CD14-positive monocyte (primary cell): ENCODE measurements at regions not wholly inside any gene's neighbourhood (a gene's known extent, or its start where the extent isn't known, plus 50 kb on each side); places are given as distances from the start of the nearest gene placed in this dataset.
"Not testable (repeated sequence)": the region's sequence is repeated elsewhere in the genome, so short reads cannot be mapped to it uniquely, and the experiment has no call there.

Experiments used
- DNase-seq, 3 donors: peaks; one replicate each; pipeline ENCODE4 v3.0.0-alpha.2; 2011 to 2022
- H2AFZ ChIP-seq: 2 replicates; pipeline ENCODE4 v1.6.0; 2012; ENCODE audit warnings: mild to moderate bottlenecking, low read depth, low read length, inconsistent platforms; ENCODE audit not compliant: insufficient read depth, poor library complexity, severe bottlenecking
- H3K27ac ChIP-seq, 2 donors: 1 replicate in 1 of 2; 2 replicates in 1 of 2; pipeline ENCODE4 v1.5.1; 2012 to 2013; ENCODE audit warnings: low read length in 2 of 2, control low read depth in 1 of 2, inconsistent platforms in 1 of 2, low read depth in 1 of 2, mild to moderate bottlenecking in 1 of 2
- H3K27me3 ChIP-seq, 2 donors: one replicate each; pipeline versions ENCODE4 v1.6.0 to v1.6.1; 2011 to 2013; ENCODE audit warnings: low read length in 2 of 2; ENCODE audit not compliant: control insufficient read depth in 2 of 2, insufficient read depth in 2 of 2
- H3K36me3 ChIP-seq, 2 donors: replicated peaks in 1 of 2; 1 replicate in 1 of 2; 2 replicates in 1 of 2; pipeline versions ENCODE4 v1.5.1 to v1.6.1; 2012 to 2013; ENCODE audit warnings: low read length in 2 of 2, control low read depth in 1 of 2, inconsistent platforms in 1 of 2, mild to moderate bottlenecking in 1 of 2; ENCODE audit not compliant: insufficient read depth in 2 of 2, control insufficient read depth in 1 of 2
- H3K4me1 ChIP-seq, 2 donors: 1 replicate in 1 of 2; 2 replicates in 1 of 2; pipeline versions ENCODE4 v1.5.1 to v1.6.1; 2012 to 2013; ENCODE audit warnings: low read length in 2 of 2, control low read depth in 1 of 2, inconsistent platforms in 1 of 2, mild to moderate bottlenecking in 1 of 2, moderate library complexity in 1 of 2; ENCODE audit not compliant: insufficient read depth in 2 of 2, control insufficient read depth in 1 of 2
- H3K4me2 ChIP-seq: replicated peaks from 2 replicates; pipeline ENCODE3; 2012; ENCODE audit warnings: low read length, moderate library complexity, mild to moderate bottlenecking; ENCODE audit not compliant: poor library complexity, severe bottlenecking; ENCODE audit errors: extremely low read depth
- H3K4me3 ChIP-seq, 3 experiments: fragments of 200-600 bp in 1 of 3; sonication (generic) in 1 of 3; replicated peaks in 1 of 3; 1 replicate in 2 of 3; 2 replicates in 1 of 3; pipeline ENCODE4 v1.5.1; 2011 to 2013; ENCODE audit warnings: low read length in 3 of 3, mild to moderate bottlenecking in 3 of 3, control low read depth in 2 of 3, low read depth in 2 of 3, inconsistent platforms in 1 of 3, moderate library complexity in 1 of 3
- H3K79me2 ChIP-seq: 2 replicates; pipeline ENCODE4 v1.6.0; 2012; ENCODE audit warnings: mild to moderate bottlenecking, control low read depth, inconsistent platforms, low read length, moderate library complexity; ENCODE audit not compliant: insufficient read depth
- H3K9ac ChIP-seq: 2 replicates; pipeline ENCODE4 v1.6.0; 2017; ENCODE audit warnings: low read length, mild to moderate bottlenecking; ENCODE audit not compliant: insufficient read depth, poor library complexity, severe bottlenecking
- H3K9me3 ChIP-seq, 2 donors: replicated peaks in 1 of 2; 1 replicate in 1 of 2; 2 replicates in 1 of 2; pipeline versions ENCODE4 v1.5.1 to v1.6.1; 2012 to 2013; ENCODE audit warnings: low read length in 2 of 2, control low read depth in 1 of 2; ENCODE audit not compliant: control insufficient read depth in 1 of 2, insufficient read depth in 1 of 2
- H4K20me1 ChIP-seq: 2 replicates; pipeline ENCODE4 v1.6.0; 2012; ENCODE audit warnings: mild to moderate bottlenecking, low read length, control low read depth, moderate library complexity; ENCODE audit not compliant: insufficient read depth
- H3K27ac Mint-ChIP-seq, 7 donors: one replicate each; pipeline ENCODE4 v1.8.0; 2020; ENCODE audit warnings: mild to moderate bottlenecking in 7 of 7, mixed read lengths in 7 of 7, moderate library complexity in 6 of 7, inconsistent platforms in 2 of 7
- H3K27me3 Mint-ChIP-seq, 3 donors: one replicate each; pipeline ENCODE4 v1.8.0; 2021 to 2022; ENCODE audit warnings: low read depth in 3 of 3, mild to moderate bottlenecking in 3 of 3, mixed read lengths in 3 of 3, moderate library complexity in 3 of 3, inconsistent platforms in 1 of 3
- H3K36me3 Mint-ChIP-seq, 2 donors: one replicate each; pipeline ENCODE4 v1.8.0; 2020; ENCODE audit warnings: mixed read lengths in 2 of 2, inconsistent platforms in 1 of 2, mild to moderate bottlenecking in 1 of 2
- H3K4me1 Mint-ChIP-seq: one replicate; pipeline ENCODE4 v1.8.0; 2020; ENCODE audit warnings: mild to moderate bottlenecking, mixed read lengths
- H3K4me3 Mint-ChIP-seq, 2 donors: one replicate each; pipeline ENCODE4 v1.8.0; 2020; ENCODE audit warnings: mild to moderate bottlenecking in 2 of 2, mixed read lengths in 2 of 2, moderate library complexity in 1 of 2
- H3K9me3 Mint-ChIP-seq, 7 donors: one replicate each; pipeline ENCODE4 v1.8.0; 2020 to 2022; ENCODE audit warnings: mixed read lengths in 7 of 7, mild to moderate bottlenecking in 6 of 7, moderate library complexity in 6 of 7, inconsistent platforms in 2 of 7
- WGBS: methylation state at CpG from one replicate; pipeline ENCODE4 v1.1.5; 2013; ENCODE audit warnings: missing lambda C conversion rate; ENCODE audit not compliant: insufficient coverage; 5-methylcytosine and 5-hydroxymethylcytosine counted together
- intact Hi-C, 2 donors: fragments of 100-400 bp; cut with micrococcal nuclease; formaldehyde crosslinking; loops; one replicate each; pipeline versions ENCODE4 v1.15.0 to v1.15.1; 2023
- TF ChIP-seq, protein P1 (sequence below): fragments of 200-600 bp; IDR thresholded peaks from one replicate; pipeline ENCODE4 v1.8.0; 2022; ENCODE audit warnings: antibody characterized with exemption, mild to moderate bottlenecking

DNA sequence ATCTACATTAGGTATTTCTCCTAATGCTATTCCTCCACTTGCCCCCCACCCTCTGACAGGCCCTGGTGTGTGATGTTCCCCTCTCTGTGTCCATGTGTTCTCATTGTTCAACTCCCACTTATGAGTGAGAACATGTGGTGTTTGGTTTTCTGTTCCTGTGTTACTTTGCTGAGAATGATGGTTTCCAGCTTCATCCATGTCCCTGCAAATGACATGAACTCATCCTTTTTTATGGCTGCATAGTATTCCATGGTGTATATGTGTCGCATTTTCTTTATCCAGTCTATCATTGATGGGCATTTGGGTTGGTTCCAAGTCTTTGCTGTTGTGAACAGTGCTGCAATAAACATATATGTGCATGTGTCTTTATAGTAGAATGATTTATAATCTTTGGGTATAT is 50.6 kb upstream of the GRHL3 start:
- Mint-ChIP-seq H3K27me3 (peaks cover 3 to 31% (median 20%) of the 10 kb centered on the region in 3 donors), H3K9me3 (peaks cover 11 to 34% (median 13%) of the 10 kb centered on the region in 7 donors)
- H3K4me2 ChIP-seq, H3K79me2 ChIP-seq, H2AFZ ChIP-seq, H3K9me3 ChIP-seq, H3K9ac ChIP-seq, H4K20me1 ChIP-seq, H3K27ac Mint-ChIP-seq, DNase-seq, H3K36me3 Mint-ChIP-seq, H3K27me3 ChIP-seq, H3K4me3 Mint-ChIP-seq, intact Hi-C loops, H3K4me1 ChIP-seq, H3K4me1 Mint-ChIP-seq, H3K36me3 ChIP-seq, H3K4me3 ChIP-seq, H3K27ac ChIP-seq: not testable (repeated sequence)
- WGBS, result no CpG with 5 or more reads among the region's 1 CpG

DNA sequence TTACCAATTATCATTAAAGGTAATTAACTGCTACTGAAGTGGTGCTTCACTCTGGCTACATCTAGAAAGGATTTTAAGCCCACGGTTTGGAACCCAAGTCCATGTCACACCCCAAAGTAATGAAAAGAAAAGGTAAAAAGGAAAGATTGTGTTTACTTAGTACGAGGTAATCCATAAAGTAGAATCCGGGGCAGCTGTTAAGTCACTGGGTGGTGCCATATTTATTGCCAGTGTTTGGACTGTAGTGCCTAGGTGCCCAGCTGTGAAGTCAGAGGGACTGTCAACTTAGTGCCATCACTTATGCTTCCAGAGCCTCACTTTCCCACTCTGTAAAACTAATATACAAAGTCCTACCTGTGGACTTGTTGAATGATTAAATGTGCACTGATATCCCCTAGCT is 52.2 kb upstream of the GRHL3 start:
- no peaks in the 10 kb centered on the region for H3K36me3 ChIP-seq
- no CpG with 5 or more reads among the region's 3 CpGs for WGBS
- H3K4me2 ChIP-seq, result no peak overlapping the region
- Mint-ChIP-seq H3K27me3 (peaks cover 3 to 23% (median 14%) of the 10 kb centered on the region in 3 donors), H3K4me3 (no peak overlapping the region), H3K27ac (no peak overlapping the region), H3K4me1 (no peaks in the 10 kb centered on the region), H3K9me3 (peaks cover 6 to 24% (median 7%) of the 10 kb centered on the region in 7 donors), H3K36me3 (no peaks in the 10 kb centered on the region)
- intact Hi-C loops, result no loop called here
- H3K4me3 ChIP-seq, result no peak overlapping the region
- H3K9ac ChIP-seq, result no peak overlapping the region
- H4K20me1 ChIP-seq, result no peaks in the 10 kb centered on the region
- H3K27ac ChIP-seq, result no peak overlapping the region
- no peaks in the 10 kb centered on the region for H3K79me2 ChIP-seq
- H3K4me1 ChIP-seq, result no peaks in the 10 kb centered on the region
- H2AFZ ChIP-seq, result no peak overlapping the region
- DNase-seq, result no peak
- TF ChIP-seq, protein P1, sequence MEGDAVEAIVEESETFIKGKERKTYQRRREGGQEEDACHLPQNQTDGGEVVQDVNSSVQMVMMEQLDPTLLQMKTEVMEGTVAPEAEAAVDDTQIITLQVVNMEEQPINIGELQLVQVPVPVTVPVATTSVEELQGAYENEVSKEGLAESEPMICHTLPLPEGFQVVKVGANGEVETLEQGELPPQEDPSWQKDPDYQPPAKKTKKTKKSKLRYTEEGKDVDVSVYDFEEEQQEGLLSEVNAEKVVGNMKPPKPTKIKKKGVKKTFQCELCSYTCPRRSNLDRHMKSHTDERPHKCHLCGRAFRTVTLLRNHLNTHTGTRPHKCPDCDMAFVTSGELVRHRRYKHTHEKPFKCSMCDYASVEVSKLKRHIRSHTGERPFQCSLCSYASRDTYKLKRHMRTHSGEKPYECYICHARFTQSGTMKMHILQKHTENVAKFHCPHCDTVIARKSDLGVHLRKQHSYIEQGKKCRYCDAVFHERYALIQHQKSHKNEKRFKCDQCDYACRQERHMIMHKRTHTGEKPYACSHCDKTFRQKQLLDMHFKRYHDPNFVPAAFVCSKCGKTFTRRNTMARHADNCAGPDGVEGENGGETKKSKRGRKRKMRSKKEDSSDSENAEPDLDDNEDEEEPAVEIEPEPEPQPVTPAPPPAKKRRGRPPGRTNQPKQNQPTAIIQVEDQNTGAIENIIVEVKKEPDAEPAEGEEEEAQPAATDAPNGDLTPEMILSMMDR, result no peak
- no peaks in the 10 kb centered on the region for H3K9me3 ChIP-seq
- H3K27me3 ChIP-seq, result no peaks in the 10 kb centered on the region
